WTC11 (cell line): ENCODE measurements at regions not wholly inside any gene's neighbourhood (a gene's known extent, or its start where the extent isn't known, plus 50 kb on each side); places are given as distances from the start of the nearest gene placed in this dataset.

Experiments
- ARID4B ChIP-seq: sonication (generic); formaldehyde crosslinking; IDR thresholded peaks from 2 replicates; pipeline ENCODE4 v1.8.0; 2023; ENCODE audit warnings: missing genetic modification reagents, mild to moderate bottlenecking, borderline replicate concordance
- CREM ChIP-seq: sonication (generic); formaldehyde crosslinking; IDR thresholded peaks from 2 replicates; pipeline ENCODE4 v1.8.1; 2022; ENCODE audit warnings: mild to moderate bottlenecking, missing genetic modification reagents, moderate library complexity
- ESRRA ChIP-seq: sonication (generic); formaldehyde crosslinking; IDR thresholded peaks from 2 replicates; pipeline ENCODE4 v1.8.1; 2022; ENCODE audit warnings: mild to moderate bottlenecking, missing genetic modification reagents, borderline replicate concordance
- ETV6 ChIP-seq: sonication (generic); formaldehyde crosslinking; IDR thresholded peaks from 2 replicates; pipeline ENCODE4 v1.8.1; 2022; ENCODE audit warnings: mild to moderate bottlenecking, missing genetic modification reagents
- FOXJ3 ChIP-seq: sonication (generic); formaldehyde crosslinking; IDR thresholded peaks from 2 replicates; pipeline ENCODE4 v1.9.0; 2021; ENCODE audit warnings: missing genetic modification reagents, mild to moderate bottlenecking, borderline replicate concordance
- FOXP1 ChIP-seq: sonication (generic); formaldehyde crosslinking; IDR thresholded peaks from 2 replicates; pipeline ENCODE4 v1.8.0; 2022; ENCODE audit warnings: missing genetic modification reagents, mild to moderate bottlenecking, moderate library complexity, borderline replicate concordance
- GRHL2 ChIP-seq: fragments of 250-450 bp; sonication (Bioruptor Pico); IDR thresholded peaks from 2 replicates; pipeline ENCODE4 v1.8.0; 2022; ENCODE audit warnings: mild to moderate bottlenecking, moderate library complexity; ENCODE audit not compliant: insufficient replicate concordance, severe bottlenecking
- IRF1 ChIP-seq: sonication (generic); formaldehyde crosslinking; IDR thresholded peaks from 2 replicates; pipeline ENCODE4 v1.8.0; 2023; ENCODE audit warnings: missing genetic modification reagents
- JUN ChIP-seq: sonication (generic); formaldehyde crosslinking; IDR thresholded peaks from 2 replicates; pipeline ENCODE4 v1.8.0; 2023; ENCODE audit warnings: mild to moderate bottlenecking, missing genetic modification reagents
- MAX ChIP-seq: sonication (generic); formaldehyde crosslinking; IDR thresholded peaks from 2 replicates; pipeline ENCODE4 v1.8.0; 2022; ENCODE audit warnings: mild to moderate bottlenecking, missing genetic modification reagents
- MXD4 ChIP-seq: fragments of 250-450 bp; sonication (Bioruptor Pico); IDR thresholded peaks from 2 replicates; pipeline ENCODE4 v1.8.0; 2021; ENCODE audit warnings: mild to moderate bottlenecking, moderate library complexity, borderline replicate concordance
- MYBL2 ChIP-seq: sonication (generic); formaldehyde crosslinking; IDR thresholded peaks from 2 replicates; pipeline ENCODE4 v1.8.1; 2023; ENCODE audit warnings: mild to moderate bottlenecking, moderate library complexity, missing genetic modification reagents
- NFATC4 ChIP-seq: fragments of 250-450 bp; sonication (Bioruptor Pico); IDR thresholded peaks from 2 replicates; pipeline ENCODE4 v1.9.0; 2021; ENCODE audit warnings: mild to moderate bottlenecking
- NR3C1 ChIP-seq: sonication (generic); formaldehyde crosslinking; conservative IDR thresholded peaks from 2 replicates; pipeline ENCODE4 v1.8.1; 2023; ENCODE audit warnings: low read depth, mild to moderate bottlenecking, missing genetic modification reagents
- RELA ChIP-seq: sonication (generic); formaldehyde crosslinking; IDR thresholded peaks from 2 replicates; pipeline ENCODE4 v1.8.1; 2022; ENCODE audit warnings: missing genetic modification reagents, mild to moderate bottlenecking, borderline replicate concordance
- SP1 ChIP-seq: sonication (generic); formaldehyde crosslinking; conservative IDR thresholded peaks from 2 replicates; pipeline ENCODE4 v1.8.1; 2022; ENCODE audit warnings: missing genetic modification reagents
- TP53 ChIP-seq: sonication (generic); formaldehyde crosslinking; IDR thresholded peaks from 2 replicates; pipeline ENCODE4 v1.8.1; 2023; ENCODE audit warnings: mild to moderate bottlenecking, missing genetic modification reagents
- ZNF138 ChIP-seq: sonication (generic); formaldehyde crosslinking; conservative IDR thresholded peaks from 2 replicates; pipeline ENCODE4 v1.8.1; 2022; ENCODE audit warnings: mild to moderate bottlenecking, moderate library complexity, missing genetic modification reagents
- ZNF281 ChIP-seq: sonication (generic); formaldehyde crosslinking; IDR thresholded peaks from 2 replicates; pipeline ENCODE4 v1.8.0; 2023; ENCODE audit warnings: mild to moderate bottlenecking, missing genetic modification reagents
- ZNF317 ChIP-seq: sonication (generic); formaldehyde crosslinking; IDR thresholded peaks from 2 replicates; pipeline ENCODE4 v1.8.1; 2023; ENCODE audit warnings: low read depth, mild to moderate bottlenecking, moderate library complexity, missing genetic modification reagents, borderline replicate concordance
- ZNF396 ChIP-seq: fragments of 250-450 bp; sonication (Bioruptor Pico); IDR thresholded peaks from 2 replicates; pipeline ENCODE4 v1.8.0; 2021; ENCODE audit warnings: mild to moderate bottlenecking, moderate library complexity, borderline replicate concordance
- ZNF671 ChIP-seq: fragments of 250-450 bp; sonication (Bioruptor Pico); IDR thresholded peaks from 2 replicates; pipeline ENCODE4 v1.8.0; 2021; ENCODE audit warnings: mild to moderate bottlenecking
- TF ChIP-seq, protein P1 (sequence below): sonication (generic); formaldehyde crosslinking; IDR thresholded peaks from 2 replicates; pipeline ENCODE4 v1.8.1; 2022; ENCODE audit warnings: low read depth, mild to moderate bottlenecking, moderate library complexity, missing genetic modification reagents, borderline replicate concordance
- TF ChIP-seq, protein P2 (sequence below): sonication (generic); formaldehyde crosslinking; IDR thresholded peaks from 2 replicates; pipeline ENCODE4 v1.8.1; 2023; ENCODE audit warnings: mild to moderate bottlenecking, missing genetic modification reagents, borderline replicate concordance
- TF ChIP-seq, protein P3 (sequence below): fragments of 250-450 bp; sonication (Bioruptor Pico); IDR thresholded peaks from 2 replicates; pipeline ENCODE4 v1.9.0; 2021; ENCODE audit warnings: mild to moderate bottlenecking

DNA sequence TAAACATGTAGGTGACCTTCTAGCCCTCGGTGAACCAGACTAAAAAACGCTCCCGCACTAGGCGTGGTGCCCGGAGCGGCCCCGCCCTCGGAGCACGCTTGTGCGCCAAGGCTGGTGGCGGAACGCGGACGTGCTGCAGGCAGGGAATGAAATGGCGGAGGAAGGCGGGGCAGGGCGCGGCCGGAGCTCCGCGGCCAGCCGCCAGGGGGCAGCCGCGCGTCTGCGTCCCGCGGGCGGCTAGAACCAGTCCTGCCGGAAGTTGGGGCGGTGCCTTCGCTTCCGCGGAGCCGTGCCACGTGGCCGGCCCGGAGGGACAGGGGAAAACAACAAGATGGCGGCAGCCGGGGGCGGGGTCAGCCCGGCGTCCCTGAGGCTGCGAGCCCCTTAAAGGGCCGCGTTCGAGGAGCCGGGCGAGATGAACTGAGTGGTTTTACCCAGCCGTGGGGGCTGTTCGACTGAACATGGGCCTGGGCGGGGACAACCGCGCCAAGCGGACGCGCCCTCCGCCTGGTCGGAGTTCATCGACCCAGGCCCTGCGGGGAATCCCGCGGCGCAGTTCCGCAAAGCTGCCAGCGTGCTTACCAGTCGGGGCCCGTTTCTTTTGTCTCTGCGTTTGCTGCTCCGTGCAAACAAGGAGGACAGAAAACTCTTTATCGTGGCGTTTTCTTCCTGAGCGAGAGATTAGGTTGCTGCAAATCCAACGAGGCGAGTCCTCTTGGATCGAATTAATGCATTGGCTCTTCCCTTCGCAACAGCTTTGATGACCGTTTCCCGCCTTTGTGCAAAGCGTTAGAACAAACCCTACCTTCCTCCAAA lies 90.9 kb upstream of the CHD2 start (continued):
- TF ChIP-seq, protein P1, sequence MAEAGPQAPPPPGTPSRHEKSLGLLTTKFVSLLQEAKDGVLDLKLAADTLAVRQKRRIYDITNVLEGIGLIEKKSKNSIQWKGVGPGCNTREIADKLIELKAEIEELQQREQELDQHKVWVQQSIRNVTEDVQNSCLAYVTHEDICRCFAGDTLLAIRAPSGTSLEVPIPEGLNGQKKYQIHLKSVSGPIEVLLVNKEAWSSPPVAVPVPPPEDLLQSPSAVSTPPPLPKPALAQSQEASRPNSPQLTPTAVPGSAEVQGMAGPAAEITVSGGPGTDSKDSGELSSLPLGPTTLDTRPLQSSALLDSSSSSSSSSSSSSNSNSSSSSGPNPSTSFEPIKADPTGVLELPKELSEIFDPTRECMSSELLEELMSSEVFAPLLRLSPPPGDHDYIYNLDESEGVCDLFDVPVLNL (CRISPR knock-in tag), result peak; percentile 41; the same call in 1 of the 2 replicates
- no peak for TF ChIP-seq GRHL2 (CRISPR knock-in tag)
- no peak for TF ChIP-seq NFATC4
- TF ChIP-seq JUN (CRISPR knock-in tag), result 0 out of 2 replicates have a peak, but pooled peaks have one; percentile 26
- no peak; the same call in 1 of the 2 replicates for TF ChIP-seq CREM
- no peak for TF ChIP-seq ZNF671 (CRISPR knock-in tag)
- peak; percentile 59; the same call in 1 of the 2 replicates for TF ChIP-seq ESRRA
- TF ChIP-seq, protein P2, sequence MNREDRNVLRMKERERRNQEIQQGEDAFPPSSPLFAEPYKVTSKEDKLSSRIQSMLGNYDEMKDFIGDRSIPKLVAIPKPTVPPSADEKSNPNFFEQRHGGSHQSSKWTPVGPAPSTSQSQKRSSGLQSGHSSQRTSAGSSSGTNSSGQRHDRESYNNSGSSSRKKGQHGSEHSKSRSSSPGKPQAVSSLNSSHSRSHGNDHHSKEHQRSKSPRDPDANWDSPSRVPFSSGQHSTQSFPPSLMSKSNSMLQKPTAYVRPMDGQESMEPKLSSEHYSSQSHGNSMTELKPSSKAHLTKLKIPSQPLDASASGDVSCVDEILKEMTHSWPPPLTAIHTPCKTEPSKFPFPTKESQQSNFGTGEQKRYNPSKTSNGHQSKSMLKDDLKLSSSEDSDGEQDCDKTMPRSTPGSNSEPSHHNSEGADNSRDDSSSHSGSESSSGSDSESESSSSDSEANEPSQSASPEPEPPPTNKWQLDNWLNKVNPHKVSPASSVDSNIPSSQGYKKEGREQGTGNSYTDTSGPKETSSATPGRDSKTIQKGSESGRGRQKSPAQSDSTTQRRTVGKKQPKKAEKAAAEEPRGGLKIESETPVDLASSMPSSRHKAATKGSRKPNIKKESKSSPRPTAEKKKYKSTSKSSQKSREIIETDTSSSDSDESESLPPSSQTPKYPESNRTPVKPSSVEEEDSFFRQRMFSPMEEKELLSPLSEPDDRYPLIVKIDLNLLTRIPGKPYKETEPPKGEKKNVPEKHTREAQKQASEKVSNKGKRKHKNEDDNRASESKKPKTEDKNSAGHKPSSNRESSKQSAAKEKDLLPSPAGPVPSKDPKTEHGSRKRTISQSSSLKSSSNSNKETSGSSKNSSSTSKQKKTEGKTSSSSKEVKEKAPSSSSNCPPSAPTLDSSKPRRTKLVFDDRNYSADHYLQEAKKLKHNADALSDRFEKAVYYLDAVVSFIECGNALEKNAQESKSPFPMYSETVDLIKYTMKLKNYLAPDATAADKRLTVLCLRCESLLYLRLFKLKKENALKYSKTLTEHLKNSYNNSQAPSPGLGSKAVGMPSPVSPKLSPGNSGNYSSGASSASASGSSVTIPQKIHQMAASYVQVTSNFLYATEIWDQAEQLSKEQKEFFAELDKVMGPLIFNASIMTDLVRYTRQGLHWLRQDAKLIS (CRISPR knock-in tag), result no peak; the same call in 1 of the 2 replicates
- TF ChIP-seq MAX (CRISPR knock-in tag), result peak; percentile 99
- no peak for TF ChIP-seq ZNF396 (CRISPR knock-in tag)
- no peak for TF ChIP-seq ZNF138 (CRISPR knock-in tag)
- peak; percentile 58; the same call in 1 of the 2 replicates for TF ChIP-seq ARID4B
- TF ChIP-seq, protein P3, sequence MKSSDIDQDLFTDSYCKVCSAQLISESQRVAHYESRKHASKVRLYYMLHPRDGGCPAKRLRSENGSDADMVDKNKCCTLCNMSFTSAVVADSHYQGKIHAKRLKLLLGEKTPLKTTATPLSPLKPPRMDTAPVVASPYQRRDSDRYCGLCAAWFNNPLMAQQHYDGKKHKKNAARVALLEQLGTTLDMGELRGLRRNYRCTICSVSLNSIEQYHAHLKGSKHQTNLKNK (CRISPR knock-in tag), result no peak
- peak; percentile 99 for TF ChIP-seq SP1
- no peak for TF ChIP-seq ZNF317 (CRISPR knock-in tag)
- TF ChIP-seq ETV6 (CRISPR knock-in tag), result peak; percentile 96
- no peak for TF ChIP-seq ZNF281 (CRISPR knock-in tag)
- no peak for TF ChIP-seq FOXJ3
- TF ChIP-seq MYBL2, result peak; percentile 97
- TF ChIP-seq FOXP1 (CRISPR knock-in tag), result peak; percentile 95
- no peak for TF ChIP-seq MXD4
- no peak for TF ChIP-seq NR3C1
- no peak for TF ChIP-seq TP53 (CRISPR knock-in tag)
- TF ChIP-seq IRF1 (CRISPR knock-in tag), result peak; percentile 67; the same call in 1 of the 2 replicates
- TF ChIP-seq RELA (CRISPR knock-in tag), result peak; percentile 87
